ENCODE measurements at regions not wholly inside any gene's neighbourhood (a gene's known extent, or its start where the extent isn't known, plus 50 kb on each side); places are given as distances from the start of the nearest gene placed in this dataset.

DNA sequence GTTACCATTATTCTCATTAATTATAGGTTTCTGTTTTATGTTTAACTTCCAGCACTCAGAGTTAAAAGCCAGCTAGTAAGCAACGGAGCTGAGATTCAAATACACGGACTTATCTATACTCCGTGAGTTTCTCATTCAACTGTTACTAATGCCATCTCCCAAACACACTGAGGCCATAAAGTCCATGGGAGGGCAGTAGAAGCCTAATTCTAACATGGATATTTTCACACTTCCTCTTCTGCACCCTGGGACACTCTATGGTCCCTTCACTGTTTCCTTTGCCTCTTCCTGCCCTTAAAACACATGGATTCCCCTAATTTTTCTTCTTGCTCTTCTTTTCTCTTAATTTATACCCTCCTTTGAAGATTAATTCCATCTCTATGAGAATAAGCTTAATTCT, 245.0 kb downstream of the KLF13 start:
- TF ChIP-seq POLR2A (IDR thresholded peaks at IDR 0.05): no peak
- TF ChIP-seq, protein P1, sequence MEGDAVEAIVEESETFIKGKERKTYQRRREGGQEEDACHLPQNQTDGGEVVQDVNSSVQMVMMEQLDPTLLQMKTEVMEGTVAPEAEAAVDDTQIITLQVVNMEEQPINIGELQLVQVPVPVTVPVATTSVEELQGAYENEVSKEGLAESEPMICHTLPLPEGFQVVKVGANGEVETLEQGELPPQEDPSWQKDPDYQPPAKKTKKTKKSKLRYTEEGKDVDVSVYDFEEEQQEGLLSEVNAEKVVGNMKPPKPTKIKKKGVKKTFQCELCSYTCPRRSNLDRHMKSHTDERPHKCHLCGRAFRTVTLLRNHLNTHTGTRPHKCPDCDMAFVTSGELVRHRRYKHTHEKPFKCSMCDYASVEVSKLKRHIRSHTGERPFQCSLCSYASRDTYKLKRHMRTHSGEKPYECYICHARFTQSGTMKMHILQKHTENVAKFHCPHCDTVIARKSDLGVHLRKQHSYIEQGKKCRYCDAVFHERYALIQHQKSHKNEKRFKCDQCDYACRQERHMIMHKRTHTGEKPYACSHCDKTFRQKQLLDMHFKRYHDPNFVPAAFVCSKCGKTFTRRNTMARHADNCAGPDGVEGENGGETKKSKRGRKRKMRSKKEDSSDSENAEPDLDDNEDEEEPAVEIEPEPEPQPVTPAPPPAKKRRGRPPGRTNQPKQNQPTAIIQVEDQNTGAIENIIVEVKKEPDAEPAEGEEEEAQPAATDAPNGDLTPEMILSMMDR (IDR thresholded peaks at IDR 0.05): no peak

Measured in testis (tissue), 2 donors.